Astrocyte of the spinal cord (primary cell): ENCODE measurements at regions not wholly inside any gene's neighbourhood (a gene's known extent, or its start where the extent isn't known, plus 50 kb on each side); places are given as distances from the start of the nearest gene placed in this dataset.
A peak's percentile ranks its signal among the peaks of the same experiment; 100 is the strongest.

ENCODE experiments used
- DNase-seq: peaks from one replicate; pipeline ENCODE4 v3.0.0; 2011; ENCODE audit warnings: low read depth, low spot score
- H3K4me3 ChIP-seq: 2 replicates; pipeline ENCODE4 v1.5.1; 2011; ENCODE audit warnings: low read depth, mild to moderate bottlenecking, low read length, moderate library complexity
- CTCF ChIP-seq: IDR thresholded peaks from 2 replicates; pipeline ENCODE4 v1.5.1; 2012; ENCODE audit warnings: low read depth, mild to moderate bottlenecking, low read length, inconsistent platforms
- in situ Hi-C: cut with HindIII; loops from 2 replicates; pipeline ENCODE4 v1.10.0; 2017; ENCODE audit warnings: low sequenced_read_pairs

- in situ Hi-C loops = no loop called here
- peak; percentile 78 for DNase-seq
- H3K4me3 ChIP-seq = no peak overlapping the region
- TF ChIP-seq CTCF = no peak
Observed at GRCh38 chr1:56074007-56074651, 505.2 kb downstream of the PLPP3 start.

- in situ Hi-C loops = no loop called here
- no peak for TF ChIP-seq CTCF
- DNase-seq = no peak
- H3K4me3 ChIP-seq = no peak overlapping the region
Observed at GRCh38 chr1:56073614-56074006, 505.8 kb downstream of the PLPP3 start.

GRCh38 chr1:56073206-56073605 is 506.2 kb downstream of the PLPP3 start:
- no peak for DNase-seq
- TF ChIP-seq CTCF = no peak
- H3K4me3 ChIP-seq = no peak overlapping the region
- in situ Hi-C loops = no loop called here

GRCh38 chr1:56072310-56072709 is 507.1 kb downstream of the PLPP3 start:
- H3K4me3 ChIP-seq = no peak overlapping the region
- TF ChIP-seq CTCF = no peak
- DNase-seq = no peak
- in situ Hi-C loops = no loop called here

GRCh38 chr1:56071351-56071750 is 508.0 kb downstream of the PLPP3 start:
- DNase-seq = no peak
- no peak for TF ChIP-seq CTCF
- in situ Hi-C loops = no loop called here
- no peak overlapping the region for H3K4me3 ChIP-seq

GRCh38 chr1:56070601-56071000 is 508.8 kb downstream of the PLPP3 start:
- no peak for TF ChIP-seq CTCF
- peak; percentile 63 for DNase-seq
- no peak overlapping the region for H3K4me3 ChIP-seq
- in situ Hi-C loops = no loop called here
